Liver (tissue), 8 donors: ENCODE measurements at regions not wholly inside any gene's neighbourhood (a gene's known extent, or its start where the extent isn't known, plus 50 kb on each side); places are given as distances from the start of the nearest gene placed in this dataset.

ENCODE experiments used
- DNase-seq: peaks from one replicate; pipeline ENCODE4 v3.0.0-alpha.2; 2017; ENCODE audit warnings: low spot score
- H3K27ac ChIP-seq, 2 donors: one replicate each; pipeline ENCODE4 v1.7.0; 2013; ENCODE audit warnings: inconsistent platforms in 2 of 2, low read length in 2 of 2, control low read depth in 1 of 2, low read depth in 1 of 2, mild to moderate bottlenecking in 1 of 2
- H3K27me3 ChIP-seq, 4 donors: one replicate each; pipeline versions ENCODE4 v1.6.1 to v1.7.0; 2013; ENCODE audit warnings: low read length in 3 of 4, inconsistent platforms in 1 of 4, mild to moderate bottlenecking in 1 of 4, moderate library complexity in 1 of 4; ENCODE audit not compliant: control insufficient read depth in 4 of 4, insufficient read depth in 4 of 4
- H3K36me3 ChIP-seq, 4 donors: one replicate each; pipeline versions ENCODE4 v1.6.1 to v1.7.0; 2013; ENCODE audit warnings: low read length in 3 of 4, mild to moderate bottlenecking in 3 of 4, low read depth in 1 of 4, moderate library complexity in 1 of 4; ENCODE audit not compliant: control insufficient read depth in 4 of 4, insufficient read depth in 3 of 4
- H3K4me1 ChIP-seq, 4 donors: one replicate each; pipeline versions ENCODE4 v1.6.1 to v1.7.0; 2013; ENCODE audit warnings: low read length in 3 of 4, mild to moderate bottlenecking in 3 of 4, moderate library complexity in 1 of 4; ENCODE audit not compliant: control insufficient read depth in 4 of 4, insufficient read depth in 4 of 4
- H3K4me3 ChIP-seq, 3 donors: one replicate each; pipeline versions ENCODE4 v1.6.1 to v1.7.0; 2013; ENCODE audit warnings: low read length in 3 of 3, control low read depth in 1 of 3, low read depth in 1 of 3, mild to moderate bottlenecking in 1 of 3
- H3K9ac ChIP-seq, 2 donors: one replicate each; pipeline ENCODE4 v1.7.0; 2013; ENCODE audit warnings: low read length in 2 of 2, mild to moderate bottlenecking in 2 of 2, moderate library complexity in 2 of 2, control low read depth in 1 of 2, low read depth in 1 of 2
- H3K9me3 ChIP-seq, 4 donors: one replicate each; pipeline versions ENCODE4 v1.6.1 to v1.7.0; 2013; ENCODE audit warnings: low read length in 3 of 4; ENCODE audit not compliant: control insufficient read depth in 4 of 4
- ATF3 ChIP-seq: IDR thresholded peaks from 2 replicates; pipeline ENCODE4 v1.6.1; 2016; ENCODE audit warnings: antibody characterized with exemption
- CTCF ChIP-seq: fragments of 150-350 bp; IDR thresholded peaks from 2 replicates; pipeline ENCODE4 v1.5.1; 2017; ENCODE audit warnings: improper control_type of control experiment, low read depth, low read length; ENCODE audit not compliant: missing input control
- EGR1 ChIP-seq, 2 donors: IDR thresholded peaks; 2 replicates each; pipeline ENCODE4 v1.6.1; 2016 to 2018; ENCODE audit warnings: antibody characterized with exemption in 2 of 2, low read depth in 2 of 2
- FOXA1 ChIP-seq: IDR thresholded peaks from 2 replicates; pipeline ENCODE4 v1.6.1; 2016; ENCODE audit warnings: antibody characterized with exemption
- FOXA2 ChIP-seq: IDR thresholded peaks from 2 replicates; pipeline ENCODE4 v1.6.1; 2016; ENCODE audit warnings: antibody characterized with exemption
- GABPA ChIP-seq, 2 donors: IDR thresholded peaks in 1 of 2; conservative IDR thresholded peaks in 1 of 2; 2 replicates each; pipeline ENCODE4 v1.6.1; 2016; ENCODE audit warnings: antibody characterized with exemption in 2 of 2, mild to moderate bottlenecking in 1 of 2, moderate library complexity in 1 of 2
- HNF4A ChIP-seq, 2 donors: conservative IDR thresholded peaks; 2 replicates each; pipeline ENCODE4 v1.6.1; 2016; ENCODE audit warnings: antibody characterized with exemption in 2 of 2, mild to moderate bottlenecking in 2 of 2
- HNF4G ChIP-seq: IDR thresholded peaks from 2 replicates; pipeline ENCODE4 v1.6.1; 2016; ENCODE audit warnings: antibody characterized with exemption
- JUND ChIP-seq, 2 donors: IDR thresholded peaks; 2 replicates each; pipeline ENCODE4 v1.6.1; 2016; ENCODE audit warnings: antibody characterized with exemption in 2 of 2
- MAX ChIP-seq: IDR thresholded peaks from 2 replicates; pipeline ENCODE4 v1.6.1; 2016; ENCODE audit warnings: antibody characterized with exemption
- NR2F2 ChIP-seq: IDR thresholded peaks from 2 replicates; pipeline ENCODE4 v1.6.1; 2016; ENCODE audit warnings: antibody characterized with exemption
- RAD21 ChIP-seq, 2 donors: IDR thresholded peaks; 2 replicates each; pipeline ENCODE4 v1.6.1; 2016; ENCODE audit warnings: antibody characterized with exemption in 2 of 2, mild to moderate bottlenecking in 2 of 2
- SP1 ChIP-seq: IDR thresholded peaks from 2 replicates; pipeline ENCODE4 v1.6.1; 2018; ENCODE audit warnings: antibody characterized with exemption, mild to moderate bottlenecking
- TAF1 ChIP-seq: conservative IDR thresholded peaks from 2 replicates; pipeline ENCODE4 v1.6.1; 2016; ENCODE audit warnings: antibody characterized with exemption, mild to moderate bottlenecking
- YY1 ChIP-seq: IDR thresholded peaks from 2 replicates; pipeline ENCODE4 v1.6.1; 2016; ENCODE audit warnings: antibody characterized with exemption, mild to moderate bottlenecking
- ZBTB33 ChIP-seq: IDR thresholded peaks from 2 replicates; pipeline ENCODE4 v1.6.1; 2016; ENCODE audit warnings: antibody characterized with exemption
- WGBS: extraction: QIAGEN DNeasy Blood & Tissue Kit; methylation state at CpG from one replicate; pipeline ENCODE4 v1.1.7; 2013; 5-methylcytosine and 5-hydroxymethylcytosine counted together
- donor health status: healthy.
- donor health status: healthy.
- donor health status: healthy.
- donor health status: healthy.
- donor health status: healthy.

- no peak overlapping the region for H3K4me3 ChIP-seq
- H3K27ac ChIP-seq: no peak overlapping the region
- H3K36me3 ChIP-seq: no peaks in the 10 kb centered on the region
- no peaks in the 10 kb centered on the region for H3K4me1 ChIP-seq
- DNase-seq: no peak
- no peaks in the 10 kb centered on the region for H3K9me3 ChIP-seq
- no peak for TF ChIP-seq GABPA (IDR thresholded peaks at IDR 0.05 in 1 of 2, conservative IDR thresholded peaks at IDR 0.05 in 1 of 2)
- TF ChIP-seq FOXA2: no peak
- TF ChIP-seq HNF4G: no peak
- no peak for TF ChIP-seq SP1
- no peak for TF ChIP-seq CTCF
- no peak for TF ChIP-seq RAD21 (IDR thresholded peaks at IDR 0.05)
- TF ChIP-seq EGR1 (IDR thresholded peaks at IDR 0.05; ENCODE audit: low read depth in 2 of 2): no peak
- no peak for TF ChIP-seq ZBTB33
- no peak for TF ChIP-seq TAF1
- no peak for TF ChIP-seq NR2F2
- no peak for TF ChIP-seq MAX
- TF ChIP-seq FOXA1: no peak
- no peak overlapping the region for H3K9ac ChIP-seq
- no peaks in the 10 kb centered on the region for H3K27me3 ChIP-seq
Observed at GRCh38 chr12:87383680-87384079, 645.5 kb downstream of the C12orf50 start.

GRCh38 chr12:87382959-87383566 lies 646.1 kb downstream of the C12orf50 start:
- no peak overlapping the region for H3K4me3 ChIP-seq
- no peak for DNase-seq
- H3K9me3 ChIP-seq: no peaks in the 10 kb centered on the region
- H3K36me3 ChIP-seq: no peaks in the 10 kb centered on the region
- no peak overlapping the region for H3K9ac ChIP-seq
- no peak for TF ChIP-seq JUND (IDR thresholded peaks at IDR 0.05)
- TF ChIP-seq FOXA1: no peak
- TF ChIP-seq SP1: no peak
- TF ChIP-seq ATF3: no peak
- no peak for TF ChIP-seq NR2F2
- TF ChIP-seq MAX: no peak
- H3K27ac ChIP-seq: no peak overlapping the region
- WGBS: 48% methylated on average over 2 of the region's 2 CpGs
- no peaks in the 10 kb centered on the region for H3K27me3 ChIP-seq
- no peaks in the 10 kb centered on the region for H3K4me1 ChIP-seq

- no peaks in the 10 kb centered on the region for H3K27me3 ChIP-seq
- DNase-seq: no peak
- H3K27ac ChIP-seq: no peak overlapping the region
- H3K4me1 ChIP-seq: no peaks in the 10 kb centered on the region
- H3K4me3 ChIP-seq: no peak overlapping the region
- H3K36me3 ChIP-seq: no peaks in the 10 kb centered on the region
- no peak overlapping the region for H3K9ac ChIP-seq
- 84% methylated on average over 2 of the region's 2 CpGs for WGBS
- H3K9me3 ChIP-seq: no peaks in the 10 kb centered on the region
- TF ChIP-seq JUND (IDR thresholded peaks at IDR 0.05) (no peak), YY1 (no peak), MAX (no peak), ATF3 (no peak), FOXA2 (no peak), SP1 (no peak), RAD21 (IDR thresholded peaks at IDR 0.05) (no peak), CTCF (no peak), ZBTB33 (no peak), NR2F2 (no peak), HNF4G (no peak), TAF1 (no peak), FOXA1 (no peak), EGR1 (IDR thresholded peaks at IDR 0.05; ENCODE audit: low read depth in 2 of 2) (no peak), HNF4A (conservative IDR thresholded peaks at IDR 0.05) (no peak)
Observed at GRCh38 chr12:87382436-87382835, 646.8 kb downstream of the C12orf50 start.
